ENCODE measurements at regions not wholly inside any gene's neighbourhood (a gene's known extent, or its start where the extent isn't known, plus 50 kb on each side); places are given as distances from the start of the nearest gene placed in this dataset.

DNA sequence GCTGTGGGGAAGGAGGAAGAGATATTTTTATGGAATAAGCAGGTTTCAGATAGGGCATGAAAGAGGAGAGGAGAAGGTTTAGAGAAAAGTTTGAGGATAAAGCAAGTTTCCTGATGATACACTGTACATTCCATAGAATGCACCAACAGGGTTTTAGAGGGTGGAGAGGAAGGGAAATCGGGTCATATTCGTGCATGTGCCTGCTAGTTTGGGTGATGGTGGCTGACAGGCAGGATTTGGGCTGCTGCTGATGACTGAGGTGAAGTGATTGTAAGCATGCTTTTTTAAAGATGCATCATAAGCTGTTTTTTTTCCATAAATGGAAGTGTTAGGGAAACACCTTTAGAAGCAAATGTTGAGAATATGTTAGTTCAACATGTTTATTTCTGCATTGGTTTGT is 68.8 kb downstream of the PMAIP1 start:
- DNase-seq (ENCODE audit: low read depth in 1 of 2, low spot score in 1 of 2): no peak

DNA sequence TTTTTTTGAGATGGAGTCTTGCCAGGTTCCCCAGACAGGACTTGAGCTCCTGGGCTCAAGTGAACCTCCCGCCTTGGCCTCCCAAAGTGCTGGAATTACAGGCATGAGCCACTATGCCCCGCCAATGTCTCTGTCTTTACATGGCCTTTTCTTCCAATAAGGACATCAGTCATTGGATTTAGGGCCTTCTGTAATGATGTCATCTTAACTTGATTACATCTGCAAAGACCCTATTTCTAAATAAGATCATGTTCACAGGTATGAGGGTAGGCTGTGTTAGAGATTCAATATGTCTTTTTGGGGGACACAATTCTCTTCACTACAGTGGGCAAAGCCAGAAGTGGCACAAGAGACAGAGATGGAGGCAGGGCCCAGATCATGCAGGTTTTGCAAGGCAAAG is 68.1 kb downstream of the PMAIP1 start:
- Histone ChIP-seq H3K27ac (replicated peaks) (no peak overlapping the region), H3K27me3 (ENCODE audit: insufficient read depth, poor library complexity, severe bottlenecking) (peaks cover 8% of the 10 kb centered on the region), H3K4me3 (replicated peaks; ENCODE audit: insufficient read depth, low read length) (no peak overlapping the region)
- TF ChIP-seq, protein P1, sequence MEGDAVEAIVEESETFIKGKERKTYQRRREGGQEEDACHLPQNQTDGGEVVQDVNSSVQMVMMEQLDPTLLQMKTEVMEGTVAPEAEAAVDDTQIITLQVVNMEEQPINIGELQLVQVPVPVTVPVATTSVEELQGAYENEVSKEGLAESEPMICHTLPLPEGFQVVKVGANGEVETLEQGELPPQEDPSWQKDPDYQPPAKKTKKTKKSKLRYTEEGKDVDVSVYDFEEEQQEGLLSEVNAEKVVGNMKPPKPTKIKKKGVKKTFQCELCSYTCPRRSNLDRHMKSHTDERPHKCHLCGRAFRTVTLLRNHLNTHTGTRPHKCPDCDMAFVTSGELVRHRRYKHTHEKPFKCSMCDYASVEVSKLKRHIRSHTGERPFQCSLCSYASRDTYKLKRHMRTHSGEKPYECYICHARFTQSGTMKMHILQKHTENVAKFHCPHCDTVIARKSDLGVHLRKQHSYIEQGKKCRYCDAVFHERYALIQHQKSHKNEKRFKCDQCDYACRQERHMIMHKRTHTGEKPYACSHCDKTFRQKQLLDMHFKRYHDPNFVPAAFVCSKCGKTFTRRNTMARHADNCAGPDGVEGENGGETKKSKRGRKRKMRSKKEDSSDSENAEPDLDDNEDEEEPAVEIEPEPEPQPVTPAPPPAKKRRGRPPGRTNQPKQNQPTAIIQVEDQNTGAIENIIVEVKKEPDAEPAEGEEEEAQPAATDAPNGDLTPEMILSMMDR (IDR thresholded peaks at IDR 0.05; ENCODE audit: insufficient read depth, low read length): no peak
- no peak for TF ChIP-seq SPI1 (IDR thresholded peaks at IDR 0.05; ENCODE audit: borderline replicate concordance, low read depth)
- TF ChIP-seq POLR2AphosphoS5 (IDR thresholded peaks at IDR 0.05; ENCODE audit: low read depth): no peak
- TF ChIP-seq, protein P2, sequence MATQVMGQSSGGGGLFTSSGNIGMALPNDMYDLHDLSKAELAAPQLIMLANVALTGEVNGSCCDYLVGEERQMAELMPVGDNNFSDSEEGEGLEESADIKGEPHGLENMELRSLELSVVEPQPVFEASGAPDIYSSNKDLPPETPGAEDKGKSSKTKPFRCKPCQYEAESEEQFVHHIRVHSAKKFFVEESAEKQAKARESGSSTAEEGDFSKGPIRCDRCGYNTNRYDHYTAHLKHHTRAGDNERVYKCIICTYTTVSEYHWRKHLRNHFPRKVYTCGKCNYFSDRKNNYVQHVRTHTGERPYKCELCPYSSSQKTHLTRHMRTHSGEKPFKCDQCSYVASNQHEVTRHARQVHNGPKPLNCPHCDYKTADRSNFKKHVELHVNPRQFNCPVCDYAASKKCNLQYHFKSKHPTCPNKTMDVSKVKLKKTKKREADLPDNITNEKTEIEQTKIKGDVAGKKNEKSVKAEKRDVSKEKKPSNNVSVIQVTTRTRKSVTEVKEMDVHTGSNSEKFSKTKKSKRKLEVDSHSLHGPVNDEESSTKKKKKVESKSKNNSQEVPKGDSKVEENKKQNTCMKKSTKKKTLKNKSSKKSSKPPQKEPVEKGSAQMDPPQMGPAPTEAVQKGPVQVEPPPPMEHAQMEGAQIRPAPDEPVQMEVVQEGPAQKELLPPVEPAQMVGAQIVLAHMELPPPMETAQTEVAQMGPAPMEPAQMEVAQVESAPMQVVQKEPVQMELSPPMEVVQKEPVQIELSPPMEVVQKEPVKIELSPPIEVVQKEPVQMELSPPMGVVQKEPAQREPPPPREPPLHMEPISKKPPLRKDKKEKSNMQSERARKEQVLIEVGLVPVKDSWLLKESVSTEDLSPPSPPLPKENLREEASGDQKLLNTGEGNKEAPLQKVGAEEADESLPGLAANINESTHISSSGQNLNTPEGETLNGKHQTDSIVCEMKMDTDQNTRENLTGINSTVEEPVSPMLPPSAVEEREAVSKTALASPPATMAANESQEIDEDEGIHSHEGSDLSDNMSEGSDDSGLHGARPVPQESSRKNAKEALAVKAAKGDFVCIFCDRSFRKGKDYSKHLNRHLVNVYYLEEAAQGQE (IDR thresholded peaks at IDR 0.05; ENCODE audit: insufficient replicate concordance, low read depth): no peak
- TF ChIP-seq GABPA (IDR thresholded peaks at IDR 0.05; ENCODE audit: low read depth): no peak
- no peak for DNase-seq (ENCODE audit: low read depth in 1 of 2, low spot score in 1 of 2)

More for the DNA sequence above, 68.8 kb downstream of the PMAIP1 start:
- TF ChIP-seq, protein P2 (IDR thresholded peaks at IDR 0.05; ENCODE audit: insufficient replicate concordance, low read depth): no peak
- peaks cover 8% of the 10 kb centered on the region for H3K27me3 ChIP-seq (ENCODE audit: insufficient read depth, poor library complexity, severe bottlenecking)
- H3K27ac ChIP-seq (replicated peaks): no peak overlapping the region
- no peak overlapping the region for H3K4me3 ChIP-seq (replicated peaks; ENCODE audit: insufficient read depth, low read length)

DNA sequence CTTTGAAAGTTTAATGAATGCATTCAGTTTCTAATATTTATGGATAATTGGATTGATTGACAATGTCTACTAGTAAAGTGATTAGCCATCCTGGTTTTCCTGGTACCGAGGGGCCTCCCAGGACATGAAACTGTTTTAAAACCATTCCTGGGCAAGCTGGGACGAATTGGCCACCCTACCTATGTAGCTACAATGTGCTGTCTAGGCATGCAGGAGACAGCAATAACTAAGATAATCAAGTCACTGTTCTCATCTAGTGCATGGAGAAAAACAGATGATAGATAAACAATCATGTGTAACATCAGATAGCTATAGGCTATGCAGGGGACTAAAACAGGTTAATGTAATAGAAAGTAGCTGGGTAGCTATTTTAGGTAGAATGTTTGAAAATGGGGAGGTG is 67.1 kb downstream of the PMAIP1 start:
- H3K27me3 ChIP-seq (ENCODE audit: insufficient read depth, poor library complexity, severe bottlenecking): peaks cover 8% of the 10 kb centered on the region
- no peak overlapping the region for H3K27ac ChIP-seq (replicated peaks)
- no peak for DNase-seq (ENCODE audit: low read depth in 1 of 2, low spot score in 1 of 2)
- H3K4me3 ChIP-seq (replicated peaks; ENCODE audit: insufficient read depth, low read length): no peak overlapping the region
- TF ChIP-seq GABPA (IDR thresholded peaks at IDR 0.05; ENCODE audit: low read depth): no peak
- TF ChIP-seq POLR2AphosphoS5 (IDR thresholded peaks at IDR 0.05; ENCODE audit: low read depth): no peak
- no peak for TF ChIP-seq SPI1 (IDR thresholded peaks at IDR 0.05; ENCODE audit: borderline replicate concordance, low read depth)
- TF ChIP-seq, protein P2 (IDR thresholded peaks at IDR 0.05; ENCODE audit: insufficient replicate concordance, low read depth): no peak
- TF ChIP-seq, protein P1 (IDR thresholded peaks at IDR 0.05; ENCODE audit: insufficient read depth, low read length): no peak

DNA sequence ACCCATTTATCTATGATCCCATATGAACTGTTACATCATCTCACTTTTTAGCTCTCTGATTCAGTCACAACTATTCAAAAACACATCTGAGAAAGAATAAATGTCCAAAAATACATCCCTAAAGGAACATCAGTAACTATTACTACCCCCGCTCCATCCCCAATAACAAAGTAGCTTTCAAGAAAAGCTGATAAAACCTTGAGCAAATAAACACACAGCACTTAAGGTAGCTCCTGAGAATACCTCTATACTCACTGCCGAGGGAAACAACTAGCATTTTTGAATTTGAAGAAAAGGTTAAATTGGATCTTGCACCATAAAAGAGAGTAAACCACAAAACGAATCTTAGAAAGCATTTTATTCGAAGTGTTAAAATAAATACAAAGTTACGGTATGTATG is 63.4 kb downstream of the PMAIP1 start:
- no peak for DNase-seq (ENCODE audit: low read depth in 1 of 2, low spot score in 1 of 2)
- TF ChIP-seq SPI1 (IDR thresholded peaks at IDR 0.05; ENCODE audit: borderline replicate concordance, low read depth) (no peak), GABPA (IDR thresholded peaks at IDR 0.05; ENCODE audit: low read depth) (no peak), POLR2AphosphoS5 (IDR thresholded peaks at IDR 0.05; ENCODE audit: low read depth) (no peak)
- TF ChIP-seq, protein P2 (IDR thresholded peaks at IDR 0.05; ENCODE audit: insufficient replicate concordance, low read depth): no peak
- TF ChIP-seq, protein P1 (IDR thresholded peaks at IDR 0.05; ENCODE audit: insufficient read depth, low read length): no peak
- Histone ChIP-seq H3K27ac (replicated peaks) (no peak overlapping the region), H3K27me3 (ENCODE audit: insufficient read depth, poor library complexity, severe bottlenecking) (peaks cover 8% of the 10 kb centered on the region), H3K4me3 (replicated peaks; ENCODE audit: insufficient read depth, low read length) (no peak overlapping the region)

Measured in HL-60 (cell line).